Peyer's patch (tissue), 4 donors: ENCODE measurements at regions not wholly inside any gene's neighbourhood (a gene's known extent, or its start where the extent isn't known, plus 50 kb on each side); places are given as distances from the start of the nearest gene placed in this dataset.

Experiments used
- CTCF ChIP-seq, 6 experiments: fragments of 450-650 bp in 4 of 6; fragments of 200-600 bp in 2 of 6; sonication (generic) in 1 of 6; IDR thresholded peaks; one replicate each; pipeline ENCODE4 v1.5.1; 2017 to 2019; ENCODE audit warnings: antibody characterized with exemption in 6 of 6, mild to moderate bottlenecking in 3 of 6, moderate library complexity in 1 of 6
- POLR2A ChIP-seq, 2 donors: fragments of 450-650 bp; IDR thresholded peaks; one replicate each; pipeline ENCODE4 v1.5.1; 2017; ENCODE audit warnings: antibody characterized with exemption in 2 of 2, mild to moderate bottlenecking in 2 of 2, moderate library complexity in 2 of 2

GRCh38 chr7:138328215-138328614, 131.8 kb upstream of the TRIM24 start:
- TF ChIP-seq CTCF (IDR thresholded peaks at IDR 0.05): no peak
- no peak for TF ChIP-seq POLR2A (IDR thresholded peaks at IDR 0.05)
